ENCODE measurements at regions not wholly inside any gene's neighbourhood (a gene's known extent, or its start where the extent isn't known, plus 50 kb on each side); places are given as distances from the start of the nearest gene placed in this dataset.
"Not testable (repeated sequence)": the region's sequence is repeated elsewhere in the genome, so short reads cannot be mapped to it uniquely, and the experiment has no call there.

DNA sequence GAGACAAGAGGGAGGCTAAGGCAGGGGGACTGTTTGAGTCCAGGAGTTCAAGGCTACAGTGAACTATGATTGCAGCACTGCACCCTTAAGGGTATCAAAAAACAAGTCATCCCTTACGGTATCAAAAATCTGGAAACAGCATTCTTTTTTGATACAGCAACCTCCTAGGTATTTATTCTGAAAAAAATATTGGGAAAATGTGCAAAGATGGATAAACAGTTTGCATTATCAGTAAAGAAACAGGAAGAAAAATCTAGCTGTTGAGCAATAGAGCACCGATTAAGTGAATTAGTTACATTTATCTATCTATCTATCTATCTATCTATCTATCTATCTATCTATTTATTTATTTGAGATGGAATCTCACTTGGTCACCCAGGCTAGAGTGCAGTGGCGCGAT is 56.7 kb upstream of the SCAF4 start:
- Histone ChIP-seq H3K4me2 (ENCODE audit: unreplicated experiment) (no peak overlapping the region), H3K4me1 (ENCODE audit: insufficient read depth) (no peaks in the 10 kb centered on the region), H3F3A (ENCODE audit: insufficient read depth) (no peaks in the 10 kb centered on the region), H3K9me2 (ENCODE audit: insufficient read depth) (no peaks in the 10 kb centered on the region), H3K27ac (no peak overlapping the region), H2AFZ (no peak overlapping the region), H3K79me2 (ENCODE audit: insufficient read depth) (no peaks in the 10 kb centered on the region), H3K36me3 (ENCODE audit: low read depth) (no peaks in the 10 kb centered on the region), H3K27me3 (replicated peaks; ENCODE audit: insufficient read depth) (no peaks in the 10 kb centered on the region; the same call in 1 of the 2 replicates), H4K20me1 (ENCODE audit: insufficient read depth) (no peaks in the 10 kb centered on the region), H3K4me3 (no peak overlapping the region), H3K9me3 (ENCODE audit: low read depth) (no peaks in the 10 kb centered on the region), H3K9ac (no peak overlapping the region)
- DNase-seq: no peak
- no peak for TF ChIP-seq EZH2phosphoT487 (IDR thresholded peaks at IDR 0.05; ENCODE audit: insufficient read depth, low read depth)
- TF ChIP-seq EZH2 (IDR thresholded peaks at IDR 0.05; ENCODE audit: insufficient read depth, poor library complexity, severe bottlenecking): no peak
- WGBS, 2 experiments (ENCODE audit: low coverage in 1 of 2, low lambda C conversion rate in 2 of 2, missing lambda C conversion rate in 2 of 2): 87 to 88% methylated on average over 4 of the region's 4 CpGs
- in situ Hi-C loops (cut with MboI): no loop called here

DNA sequence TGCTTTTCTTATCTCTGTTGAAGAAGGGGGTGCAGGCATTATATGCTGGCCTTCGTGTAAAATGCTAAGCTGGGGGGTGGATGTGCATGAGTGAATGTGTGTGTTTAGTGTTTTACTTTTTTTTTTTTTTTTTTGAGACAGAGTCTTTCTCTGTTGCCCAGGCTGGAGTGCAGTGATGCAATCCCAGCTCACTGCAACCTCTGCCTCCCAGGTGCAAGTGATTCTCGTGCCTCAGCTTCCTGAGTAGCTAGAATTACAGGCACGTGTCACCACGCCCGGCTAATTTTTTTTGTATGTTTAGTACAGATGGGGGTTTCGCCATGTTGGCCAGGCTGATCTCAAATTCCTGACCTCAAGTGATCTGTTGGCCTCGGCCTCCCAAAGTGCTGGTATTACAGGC is 55.8 kb upstream of the SCAF4 start:
- H3K9me3 ChIP-seq (ENCODE audit: low read depth); in situ Hi-C loops (cut with MboI); H3K4me1 ChIP-seq (ENCODE audit: insufficient read depth); H3K27me3 ChIP-seq (replicated peaks; ENCODE audit: insufficient read depth); H3F3A ChIP-seq (ENCODE audit: insufficient read depth); H3K36me3 ChIP-seq (ENCODE audit: low read depth); H4K20me1 ChIP-seq (ENCODE audit: insufficient read depth); H3K4me3 ChIP-seq; H2AFZ ChIP-seq; H3K79me2 ChIP-seq (ENCODE audit: insufficient read depth); H3K9me2 ChIP-seq (ENCODE audit: insufficient read depth); DNase-seq; H3K27ac ChIP-seq; H3K9ac ChIP-seq; H3K4me2 ChIP-seq (ENCODE audit: unreplicated experiment): not testable (repeated sequence)
- WGBS, 2 experiments (ENCODE audit: low coverage in 1 of 2, low lambda C conversion rate in 2 of 2, missing lambda C conversion rate in 2 of 2): 63 to 69% methylated on average over 7 of the region's 7 CpGs

DNA sequence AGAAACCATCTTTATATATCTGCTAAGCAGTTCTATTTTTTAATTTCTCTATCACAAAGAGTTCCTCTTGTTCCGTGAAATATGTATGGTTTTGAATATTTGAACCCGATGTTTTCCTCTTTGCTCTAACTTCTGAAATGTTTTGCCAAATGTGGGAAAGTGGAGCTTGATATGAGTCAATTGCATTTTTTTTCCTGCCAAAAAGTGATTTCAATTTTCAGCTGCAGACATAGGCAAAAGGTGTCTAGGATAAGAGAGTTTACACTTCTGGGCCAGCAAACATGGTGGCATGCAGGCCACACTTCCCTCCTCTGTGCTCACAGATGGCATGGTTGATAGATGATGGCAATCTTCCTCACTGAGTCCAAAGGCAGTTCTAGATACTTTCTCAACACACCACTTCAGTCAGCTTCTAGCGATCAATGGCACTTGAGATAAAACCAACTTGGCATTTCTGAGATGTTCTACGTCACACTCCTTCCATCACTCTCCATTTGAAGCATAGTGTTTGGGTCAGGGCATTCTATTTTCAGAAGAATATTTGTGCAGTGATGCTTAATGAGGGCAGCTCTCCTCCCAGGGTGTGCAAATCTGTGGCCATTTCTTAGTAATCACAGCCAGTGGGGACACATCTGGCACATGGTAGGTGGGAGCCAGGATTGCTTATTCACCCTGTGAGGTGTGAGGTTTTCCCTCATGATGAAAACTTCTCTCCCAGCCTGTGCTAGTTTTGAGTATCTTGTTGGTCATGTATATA is 54.4 kb upstream of the SCAF4 start:
- no peaks in the 10 kb centered on the region for H3F3A ChIP-seq (ENCODE audit: insufficient read depth)
- H4K20me1 ChIP-seq (ENCODE audit: insufficient read depth): no peaks in the 10 kb centered on the region
- in situ Hi-C loops (cut with MboI): no loop called here
- H3K27ac ChIP-seq: no peak overlapping the region
- no peak overlapping the region for H3K4me2 ChIP-seq (ENCODE audit: unreplicated experiment)
- H3K9me2 ChIP-seq (ENCODE audit: insufficient read depth): no peaks in the 10 kb centered on the region
- H3K9ac ChIP-seq: no peak overlapping the region
- no peaks in the 10 kb centered on the region for H3K36me3 ChIP-seq (ENCODE audit: low read depth)
- no peaks in the 10 kb centered on the region; the same call in 1 of the 2 replicates for H3K27me3 ChIP-seq (replicated peaks; ENCODE audit: insufficient read depth)
- 0 out of 2 replicates have a peak overlapping the region, but pooled peaks have one; percentile 30 for H3K4me3 ChIP-seq
- H3K4me1 ChIP-seq (ENCODE audit: insufficient read depth): no peaks in the 10 kb centered on the region
- WGBS, 2 experiments (ENCODE audit: low coverage in 1 of 2, low lambda C conversion rate in 2 of 2, missing lambda C conversion rate in 2 of 2): 34 to 37% methylated on average over 4 of the region's 4 CpGs
- TF ChIP-seq EZH2 (IDR thresholded peaks at IDR 0.05; ENCODE audit: insufficient read depth, poor library complexity, severe bottlenecking) (no peak), EZH2phosphoT487 (IDR thresholded peaks at IDR 0.05; ENCODE audit: insufficient read depth, low read depth) (no peak)
- no peaks in the 10 kb centered on the region for H3K9me3 ChIP-seq (ENCODE audit: low read depth)
- peak overlapping the region; percentile 61; the same call in 1 of the 2 replicates for H2AFZ ChIP-seq
- DNase-seq: no peak
- no peaks in the 10 kb centered on the region for H3K79me2 ChIP-seq (ENCODE audit: insufficient read depth)

DNA sequence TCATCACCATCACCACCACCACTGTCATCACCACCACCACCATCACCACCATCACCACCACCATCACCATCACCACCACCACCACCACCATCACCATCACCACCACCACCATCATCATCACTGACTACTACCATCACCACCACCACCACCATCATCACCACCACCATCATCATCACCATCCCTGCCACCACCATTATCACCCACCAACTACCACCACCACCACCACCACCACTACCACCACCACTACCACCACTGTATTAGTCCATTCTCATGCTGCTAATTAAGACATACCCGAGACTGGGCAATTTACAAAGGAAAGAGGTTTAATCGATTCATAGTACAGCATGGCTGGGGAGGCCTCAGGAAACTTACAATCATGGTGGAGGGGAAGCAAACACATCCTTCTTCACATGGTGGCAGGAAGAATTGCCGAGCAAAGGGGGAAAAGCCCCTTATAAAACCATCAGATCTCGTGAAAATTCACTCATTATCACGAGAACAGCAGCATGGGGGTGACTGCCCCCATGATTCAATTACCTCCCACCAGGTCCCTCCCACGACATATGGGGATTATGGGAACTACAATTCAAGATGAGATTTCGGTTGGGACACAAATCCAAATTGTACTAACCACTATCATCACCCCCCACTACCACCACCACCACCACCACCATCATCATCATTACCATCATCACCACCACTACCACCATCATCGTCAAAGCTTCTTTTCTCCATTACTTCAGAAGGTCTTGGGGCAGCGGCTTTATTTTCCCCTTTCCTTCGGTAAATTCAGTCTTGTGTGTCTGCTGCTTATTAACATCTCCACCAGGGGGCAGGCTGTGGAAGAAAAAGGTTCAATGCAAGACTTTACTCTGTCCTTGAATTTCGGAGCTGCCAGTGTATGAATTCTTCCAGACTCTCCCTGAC is 53.6 kb upstream of the SCAF4 start:
- H3K36me3 ChIP-seq (ENCODE audit: low read depth); H3K9me3 ChIP-seq (ENCODE audit: low read depth); H3K4me2 ChIP-seq (ENCODE audit: unreplicated experiment); H3K79me2 ChIP-seq (ENCODE audit: insufficient read depth); H4K20me1 ChIP-seq (ENCODE audit: insufficient read depth); H3F3A ChIP-seq (ENCODE audit: insufficient read depth); in situ Hi-C loops (cut with MboI); H3K9me2 ChIP-seq (ENCODE audit: insufficient read depth); H3K9ac ChIP-seq; H3K27ac ChIP-seq; H3K4me1 ChIP-seq (ENCODE audit: insufficient read depth); H3K27me3 ChIP-seq (replicated peaks; ENCODE audit: insufficient read depth): not testable (repeated sequence)
- peak overlapping the region; percentile 61; the same call in 1 of the 2 replicates for H2AFZ ChIP-seq
- DNase-seq: peak; percentile 81
- 0 out of 2 replicates have a peak overlapping the region, but pooled peaks have one; percentile 30 for H3K4me3 ChIP-seq
- 27 to 31% methylated on average over 11 of the region's 11 CpGs for WGBS, 2 experiments (ENCODE audit: low coverage in 1 of 2, low lambda C conversion rate in 2 of 2, missing lambda C conversion rate in 2 of 2)
